ENCODE measurements at regions not wholly inside any gene's neighbourhood (a gene's known extent, or its start where the extent isn't known, plus 50 kb on each side); places are given as distances from the start of the nearest gene placed in this dataset.
A peak's percentile ranks its signal among the peaks of the same experiment; 100 is the strongest.

- TF ChIP-seq ARID3B (CRISPR knock-in tag; IDR thresholded peaks at IDR 0.05; ENCODE audit: borderline replicate concordance), result no peak
- no peak for TF ChIP-seq CBX3 (IDR thresholded peaks at IDR 0.05; ENCODE audit: borderline replicate concordance in 1 of 2, low read length in 2 of 2)
- TF ChIP-seq ZNF583 (CRISPR knock-in tag; IDR thresholded peaks at IDR 0.05), result peak; percentile 84
- TF ChIP-seq KLF6 (CRISPR knock-in tag; IDR thresholded peaks at IDR 0.05; ENCODE audit: borderline replicate concordance), result peak; percentile 83; the same call in 1 of the 2 replicates
- peak; percentile 74 for TF ChIP-seq CEBPB (tag; IDR thresholded peaks at IDR 0.05)
- TF ChIP-seq BRF1 (IDR thresholded peaks at IDR 0.05; ENCODE audit: borderline replicate concordance, extremely low read depth, insufficient read length), result no peak
- TF ChIP-seq RBM39 (optimal IDR thresholded peaks at IDR 0.05; ENCODE audit: low read depth, low read length), result no peak
- peak; percentile 93 for TF ChIP-seq POLR2H (tag; IDR thresholded peaks at IDR 0.05; ENCODE audit: low read depth)
- no peak for TF ChIP-seq FUS (optimal IDR thresholded peaks at IDR 0.05; ENCODE audit: low read depth, low read length)
- TF ChIP-seq GATAD2B (IDR thresholded peaks at IDR 0.05; ENCODE audit: borderline replicate concordance), result no peak
- peak; percentile 80 for TF ChIP-seq ZNF197 (CRISPR knock-in tag; IDR thresholded peaks at IDR 0.05; ENCODE audit: low read depth)
- TF ChIP-seq ZNF318 (IDR thresholded peaks at IDR 0.05; ENCODE audit: borderline replicate concordance in 1 of 2, low read depth in 1 of 2), result 0 out of 4 replicates have a peak, but pooled peaks of 1 of the 2 experiments have one; percentile 45
- no peak for TF ChIP-seq PRDM10 (IDR thresholded peaks at IDR 0.05; ENCODE audit: partially characterized antibody)
- TF ChIP-seq PHTF2 (CRISPR knock-in tag; IDR thresholded peaks at IDR 0.05), result no peak
- TF ChIP-seq FOS (IDR thresholded peaks at IDR 0.05; ENCODE audit: extremely low read depth, insufficient read length), result no peak
These were observed 74.0 kb upstream of the CTTNBP2NL start (continued) for GRCh38 chr1:112322018-112322417.

Measured in K562 (cell line).